Stimulated activated CD4-positive, alpha-beta T cell treated with anti-CD3 and anti-CD28 coated beads, Interleukin-2, amount 100 ng/mL, for 48 hours (primary cell): ENCODE measurements at regions not wholly inside any gene's neighbourhood (a gene's known extent, or its start where the extent isn't known, plus 50 kb on each side); places are given as distances from the start of the nearest gene placed in this dataset.
A peak's percentile ranks its signal among the peaks of the same experiment; 100 is the strongest.
"Not testable (repeated sequence)": the region's sequence is repeated elsewhere in the genome, so short reads cannot be mapped to it uniquely, and the experiment has no call there.

ENCODE experiments used
- DNase-seq, 2 donors: peaks; one replicate each; pipeline ENCODE4 v3.0.0-alpha.2; 2020

GRCh38 chr7:127530148-127530547 is 55.2 kb downstream of the GCC1 start:
- no peak for DNase-seq

GRCh38 chr7:127527561-127527960 is 57.8 kb downstream of the GCC1 start:
- no peak for DNase-seq

GRCh38 chr7:127525866-127526480 is 59.4 kb downstream of the GCC1 start:
- DNase-seq = no peak

GRCh38 chr7:127516320-127516719 is 69.1 kb downstream of the GCC1 start:
- DNase-seq = no peak

- no peak for DNase-seq
Observed at GRCh38 chr7:127514499-127514898, 70.9 kb downstream of the GCC1 start.

- no peak for DNase-seq
Observed at GRCh38 chr7:127513311-127513710, 72.1 kb downstream of the GCC1 start.

- no peak for DNase-seq
Observed at GRCh38 chr7:127512663-127513062, 72.7 kb downstream of the GCC1 start.

- peak in 1 of 2 donors; percentile 23 for DNase-seq
Observed at GRCh38 chr7:127504715-127505114, 80.7 kb downstream of the GCC1 start.

GRCh38 chr7:127501817-127502216 is 83.6 kb downstream of the GCC1 start:
- DNase-seq = no peak

GRCh38 chr7:127487381-127487780 is 94.9 kb upstream of the ZNF800 start:
- no peak for DNase-seq

GRCh38 chr7:127486654-127487053 is 94.1 kb upstream of the ZNF800 start:
- no peak for DNase-seq

GRCh38 chr7:127485482-127485881 is 93.0 kb upstream of the ZNF800 start:
- DNase-seq = no peak

GRCh38 chr7:127484954-127485353 is 92.4 kb upstream of the ZNF800 start:
- DNase-seq = no peak

GRCh38 chr7:127478461-127478860 is 86.0 kb upstream of the ZNF800 start:
- DNase-seq = no peak

GRCh38 chr7:127478024-127478355 is 85.5 kb upstream of the ZNF800 start:
- DNase-seq = no peak

GRCh38 chr7:127477295-127478023 is 85.0 kb upstream of the ZNF800 start:
- DNase-seq = no peak

- DNase-seq = no peak
Observed at GRCh38 chr7:127476618-127477017, 84.1 kb upstream of the ZNF800 start.

- DNase-seq = no peak
Observed at GRCh38 chr7:127474457-127474856, 81.9 kb upstream of the ZNF800 start.

- DNase-seq = no peak
Observed at GRCh38 chr7:127473409-127473808, 80.9 kb upstream of the ZNF800 start.

- no peak for DNase-seq
Observed at GRCh38 chr7:127460077-127460476, 67.6 kb upstream of the ZNF800 start.

GRCh38 chr7:127451258-127451657 is 58.8 kb upstream of the ZNF800 start:
- DNase-seq = not testable (repeated sequence)

- no peak for DNase-seq
Observed at GRCh38 chr7:127448566-127448965, 56.1 kb upstream of the ZNF800 start.

GRCh38 chr7:127447326-127447945 is 54.9 kb upstream of the ZNF800 start:
- peak; percentile 17 to 26 for DNase-seq

GRCh38 chr7:127446842-127447241 is 54.3 kb upstream of the ZNF800 start:
- no peak for DNase-seq
